ENCODE measurements at regions not wholly inside any gene's neighbourhood (a gene's known extent, or its start where the extent isn't known, plus 50 kb on each side); places are given as distances from the start of the nearest gene placed in this dataset.

- CTCF ChIA-PET, result no interaction called here
- H2AFZ ChIP-seq (replicated peaks; ENCODE audit: low read length, poor library complexity), result no peak overlapping the region
- H3K4me2 ChIP-seq (ENCODE audit: low read depth, low read length), result no peak overlapping the region
- peak; percentile 74 for DNase-seq
- H2BK120ac ChIP-seq (ENCODE audit: low read depth, low read length), result no peak overlapping the region
- H2AK5ac ChIP-seq (ENCODE audit: low read depth, low read length), result no peak overlapping the region
- no peaks in the 10 kb centered on the region; the same call in 1 of the 2 replicates for H3K27me3 ChIP-seq (ENCODE audit: control insufficient read depth, insufficient read depth, low read length)
- no peak overlapping the region for H2AK9ac ChIP-seq (replicated peaks; ENCODE audit: low read depth, low read length, poor library complexity)
- no peak overlapping the region for H2BK15ac ChIP-seq (ENCODE audit: low read depth, low read length)
- no peak overlapping the region for H3K56ac ChIP-seq (ENCODE audit: extremely low read depth, insufficient read depth, low read length)
- H2BK20ac ChIP-seq (ENCODE audit: low read depth, low read length), result no peak overlapping the region
- H3K4me1 ChIP-seq (ENCODE audit: control insufficient read depth, insufficient read depth, low read length), result peaks cover 9% of the 10 kb centered on the region
- H4K8ac ChIP-seq (ENCODE audit: low read depth in 2 of 2, low read length in 2 of 2), result no peak overlapping the region
- intact Hi-C loops (cut with micrococcal nuclease), result no loop called here
- in situ Hi-C loops (cut with MboI; ENCODE audit: low sequenced_read_pairs), result no loop called here
- no peak overlapping the region for H3K4ac ChIP-seq (ENCODE audit: low read depth, low read length)
- no peaks in the 10 kb centered on the region for H3K9me3 ChIP-seq (ENCODE audit: control insufficient read depth, insufficient read depth, low read length)
- dilution Hi-C loops (cut with HindIII; ENCODE audit: low sequenced_read_pairs, unreplicated experiment), result no loop called here
- no peaks in the 10 kb centered on the region for H3K36me3 ChIP-seq (ENCODE audit: control insufficient read depth, insufficient read depth, low read length)
- H4K20me1 ChIP-seq (ENCODE audit: insufficient read depth, low read length), result no peaks in the 10 kb centered on the region
- no peak overlapping the region for H2BK5ac ChIP-seq (ENCODE audit: low read depth, low read length, poor library complexity, severe bottlenecking)
- ATAC-seq (ENCODE audit: low read depth), result no peak
- no peak overlapping the region for H3K9ac ChIP-seq (ENCODE audit: low read depth, low read length)
- H4K91ac ChIP-seq (ENCODE audit: insufficient read depth, low read depth, low read length), result no peak overlapping the region
- H3K79me1 ChIP-seq (ENCODE audit: low read depth in 1 of 2, low read length in 2 of 2), result no peaks in the 10 kb centered on the region
- no peak overlapping the region for H3K4me3 ChIP-seq (ENCODE audit: insufficient read depth, low read depth, low read length)
- H3K9me1 ChIP-seq (ENCODE audit: insufficient read depth, low read length), result peaks cover 8% of the 10 kb centered on the region; the same call in 1 of the 2 replicates
- no peak overlapping the region for H4K5ac ChIP-seq (ENCODE audit: low read depth, low read length)
- H3K18ac ChIP-seq (ENCODE audit: low read depth, low read length), result no peak overlapping the region
- BruUV-seq (replicated peaks), result no TSS peak
- POLR2A ChIA-PET (ENCODE audit: unreplicated experiment), result no interaction called here
- H3K14ac ChIP-seq (replicated peaks; ENCODE audit: low read depth, low read length), result no peak overlapping the region
- WGBS, 2 experiments (ENCODE audit: extremely low coverage in 2 of 2, insufficient read length in 1 of 2), result no CpG with 5 or more reads among the region's 3 CpGs
- no peak overlapping the region for H3K27ac ChIP-seq (ENCODE audit: insufficient read depth, low read length)
- TF ChIP-seq USF2 (IDR thresholded peaks at IDR 0.05; ENCODE audit: low read depth, low read length) (peak; percentile 79), MXI1 (IDR thresholded peaks at IDR 0.05; ENCODE audit: borderline replicate concordance, low read depth, low read length) (no peak)
- no peak overlapping the region for H3K23ac ChIP-seq (ENCODE audit: low read depth, low read length)
These were observed 240.6 kb downstream of the ETS1 start for GRCh38 chr11:128346804-128347203.
